GM12878 (cell line): ENCODE measurements at regions not wholly inside any gene's neighbourhood (a gene's known extent, or its start where the extent isn't known, plus 50 kb on each side); places are given as distances from the start of the nearest gene placed in this dataset.

Source experiments
- ATAC-seq: fragments of 200-7000 bp; cut with Tn5 transposase; 3 replicates; pipeline ENCODE4 v1.9.1; 2020; ENCODE audit warnings: mild to moderate bottlenecking, moderate library complexity
- BruUV-seq: library from RNA; stranded (reverse); fragments of 400-500 nt; replicated peaks from 2 replicates; lab custom pipeline; 2021; lab: Mats Ljungman, UMichigan
- CTCF ChIA-PET: fragments of 300-600 bp; sonication (Branson Sonifier 250); formaldehyde crosslinking; extraction: SDS; loops from one replicate; lab custom pipeline; 2021; ENCODE audit warnings: inconsistent platforms; lab: Yijun Ruan, JAX
- POLR2A ChIA-PET: fragments of 350-600 bp; formaldehyde crosslinking; extraction: SDS; loops from one replicate; lab custom pipeline; 2021; ENCODE audit warnings: inconsistent platforms; lab: Charles Lee
- RAD21 ChIA-PET: fragments of 300-600 bp; sonication (Branson Sonifier 250); formaldehyde crosslinking; loops from one replicate; lab custom pipeline; 2023; ENCODE audit warnings: antibody characterized with exemption; ENCODE audit not compliant: unreplicated experiment; lab: Charles Lee
- SMC1A ChIA-PET: fragments of 300-600 bp; sonication (Branson Sonifier 250); formaldehyde crosslinking; loops from one replicate; lab custom pipeline; 2023; ENCODE audit not compliant: unreplicated experiment, uncharacterized antibody; lab: Charles Lee
- DNase-seq: peaks from one replicate; pipeline ENCODE4 v3.0.0-alpha.2; 2011; ENCODE audit warnings: low read depth, low spot score
- FAIRE-seq: peaks from 3 replicates; lab custom pipeline; 2011; peaks lifted over from hg19 to GRCh38; lab: Jason Lieb, UNC
- H2AFZ ChIP-seq: 2 replicates; pipeline ENCODE4 v1.6.0; 2011; ENCODE audit warnings: low read depth, low read length, control low read depth; ENCODE audit not compliant: control insufficient read depth
- H3K27ac ChIP-seq: 2 replicates; pipeline ENCODE4 v1.5.1; 2011; ENCODE audit warnings: control low read depth; ENCODE audit not compliant: control insufficient read depth, insufficient read depth
- H3K27me3 ChIP-seq, 2 experiments: replicated peaks in 1 of 2; 2 replicates each; pipeline versions ENCODE4 v1.6.0 to v1.6.1; 2011; ENCODE audit warnings: low read length in 1 of 2; ENCODE audit not compliant: control insufficient read depth in 2 of 2, insufficient read depth in 2 of 2
- H3K36me3 ChIP-seq, 2 experiments: 2 replicates each; pipeline ENCODE4 v1.5.1; 2011; ENCODE audit warnings: low read length in 1 of 2; ENCODE audit not compliant: control insufficient read depth in 2 of 2, insufficient read depth in 2 of 2
- H3K4me1 ChIP-seq: 2 replicates; pipeline ENCODE4 v1.6.1; 2011; ENCODE audit warnings: mild to moderate bottlenecking, low read length, moderate library complexity, mixed read lengths; ENCODE audit not compliant: control insufficient read depth, insufficient read depth
- H3K4me2 ChIP-seq: 2 replicates; pipeline ENCODE4 v1.6.0; 2011; ENCODE audit warnings: control low read depth; ENCODE audit not compliant: control insufficient read depth, insufficient read depth
- H3K4me3 ChIP-seq: fragments of 200-600 bp; sonication (generic); 2 replicates; pipeline ENCODE4 v1.5.1; 2016
- H3K79me2 ChIP-seq: 2 replicates; pipeline ENCODE4 v1.6.0; 2011; ENCODE audit warnings: low read length; ENCODE audit not compliant: control insufficient read depth, insufficient read depth
- H3K9ac ChIP-seq: 2 replicates; pipeline ENCODE4 v1.8.0; 2011; ENCODE audit warnings: low read length, control low read depth, mixed read lengths; ENCODE audit not compliant: control insufficient read depth, insufficient read depth
- H3K9me3 ChIP-seq: replicated peaks from 3 replicates; pipeline ENCODE4 v1.5.1; 2011; ENCODE audit warnings: mild to moderate bottlenecking, low read length; ENCODE audit not compliant: control insufficient read depth, insufficient read depth
- H4K20me1 ChIP-seq: 2 replicates; pipeline ENCODE4 v1.6.0; 2011; ENCODE audit not compliant: control insufficient read depth, insufficient read depth
- CEBPB ChIP-seq, 2 experiments: fragments of 150-350 bp in 1 of 2; IDR thresholded peaks; 2 replicates each; pipeline ENCODE4 v1.6.1; 2012 to 2014; ENCODE audit warnings: low read depth in 2 of 2, low read length in 2 of 2, borderline replicate concordance in 1 of 2, inconsistent platforms in 1 of 2
- CHD4 ChIP-seq: fragments of 200-600 bp; sonication (generic); IDR thresholded peaks from 2 replicates; pipeline ENCODE4 v1.6.1; 2016; ENCODE audit warnings: mild to moderate bottlenecking
- MYB ChIP-seq: fragments of 150-350 bp; IDR thresholded peaks from 2 replicates; pipeline ENCODE4 v1.6.1; 2014; ENCODE audit warnings: mild to moderate bottlenecking, low read depth, low read length, borderline replicate concordance
- POLR2A ChIP-seq: IDR thresholded peaks from 2 replicates; pipeline ENCODE4 v1.6.1; 2011; ENCODE audit warnings: low read depth, mild to moderate bottlenecking, low read length
- SREBF1 ChIP-seq: IDR thresholded peaks from 2 replicates; pipeline ENCODE4 v1.6.1; 2012; ENCODE audit warnings: mild to moderate bottlenecking, low read length
- SRF ChIP-seq, 2 experiments: IDR thresholded peaks; 2 replicates each; pipeline ENCODE4 v1.6.1; 2011; ENCODE audit warnings: low read depth in 2 of 2, low read length in 2 of 2, mild to moderate bottlenecking in 1 of 2, moderate library complexity in 1 of 2
- STAT1 ChIP-seq: fragments of 450-650 bp; conservative IDR thresholded peaks from 2 replicates; pipeline ENCODE4 v1.6.1; 2014; ENCODE audit warnings: antibody characterized with exemption, mild to moderate bottlenecking
- TAF1 ChIP-seq: IDR thresholded peaks from 2 replicates; pipeline ENCODE4 v1.6.1; 2011; ENCODE audit warnings: mild to moderate bottlenecking, low read depth, low read length, borderline replicate concordance
- TBL1XR1 ChIP-seq: IDR thresholded peaks from 2 replicates; pipeline ENCODE4 v1.6.1; 2012; ENCODE audit warnings: low read depth, low read length, improper control_type of control experiment
- USF2 ChIP-seq: IDR thresholded peaks from 2 replicates; pipeline ENCODE4 v1.6.1; 2011; ENCODE audit warnings: low read depth, low read length, improper control_type of control experiment, borderline replicate concordance
- WRNIP1 ChIP-seq: IDR thresholded peaks from 2 replicates; pipeline ENCODE4 v1.6.1; 2011; ENCODE audit warnings: low read depth, low read length, improper control_type of control experiment, borderline replicate concordance
- ZNF24 ChIP-seq: fragments of 450-650 bp; IDR thresholded peaks from 2 replicates; pipeline ENCODE4 v1.6.1; 2017; ENCODE audit warnings: antibody characterized with exemption, mild to moderate bottlenecking
- WGBS: methylation state at CpG from one replicate; pipeline ENCODE4 v1.1.6; 2016; ENCODE audit warnings: low lambda C conversion rate; ENCODE audit not compliant: insufficient replicate concordance, insufficient coverage; ENCODE audit errors: missing lambda C conversion rate; 5-methylcytosine and 5-hydroxymethylcytosine counted together
- in situ Hi-C: fragments of 300-500 bp; cut with MboI; formaldehyde crosslinking; loops from 9 replicates; pipeline ENCODE4 v1.14.3; 2018; ENCODE audit warnings: mixed read lengths
- intact Hi-C: fragments of 100-400 bp; cut with micrococcal nuclease; formaldehyde crosslinking; loops from one replicate; pipeline ENCODE4 v1.14.2; 2022; ENCODE audit not compliant: unreplicated experiment
- TF ChIP-seq, protein P1 (sequence below): fragments of 450-650 bp; IDR thresholded peaks from 2 replicates; pipeline ENCODE4 v1.6.1; 2018; ENCODE audit warnings: mild to moderate bottlenecking, low read depth, moderate library complexity; ENCODE audit not compliant: partially characterized antibody
- TF ChIP-seq, protein P2 (sequence below): IDR thresholded peaks from 2 replicates; pipeline ENCODE4 v1.6.1; 2012; ENCODE audit warnings: mild to moderate bottlenecking, low read depth, low read length
- TF ChIP-seq, protein P3 (sequence below): fragments of 150-350 bp; IDR thresholded peaks from 2 replicates; pipeline ENCODE4 v1.6.1; 2014; ENCODE audit warnings: mild to moderate bottlenecking, low read depth, low read length

GRCh38 chr13:98075048-98075447 is 67.8 kb upstream of the FARP1 start:
- H3K4me1 ChIP-seq = no peaks in the 10 kb centered on the region
- in situ Hi-C loops (no loop called here), intact Hi-C loops (no loop called here)
- ChIA-PET CTCF (no interaction called here), POLR2A (no interaction called here), SMC1A (no interaction called here), RAD21 (no interaction called here)
- no peaks in the 10 kb centered on the region for H3K27me3 ChIP-seq
- no peak for TF ChIP-seq TBL1XR1
- no peak for TF ChIP-seq MYB
- TF ChIP-seq, protein P1, sequence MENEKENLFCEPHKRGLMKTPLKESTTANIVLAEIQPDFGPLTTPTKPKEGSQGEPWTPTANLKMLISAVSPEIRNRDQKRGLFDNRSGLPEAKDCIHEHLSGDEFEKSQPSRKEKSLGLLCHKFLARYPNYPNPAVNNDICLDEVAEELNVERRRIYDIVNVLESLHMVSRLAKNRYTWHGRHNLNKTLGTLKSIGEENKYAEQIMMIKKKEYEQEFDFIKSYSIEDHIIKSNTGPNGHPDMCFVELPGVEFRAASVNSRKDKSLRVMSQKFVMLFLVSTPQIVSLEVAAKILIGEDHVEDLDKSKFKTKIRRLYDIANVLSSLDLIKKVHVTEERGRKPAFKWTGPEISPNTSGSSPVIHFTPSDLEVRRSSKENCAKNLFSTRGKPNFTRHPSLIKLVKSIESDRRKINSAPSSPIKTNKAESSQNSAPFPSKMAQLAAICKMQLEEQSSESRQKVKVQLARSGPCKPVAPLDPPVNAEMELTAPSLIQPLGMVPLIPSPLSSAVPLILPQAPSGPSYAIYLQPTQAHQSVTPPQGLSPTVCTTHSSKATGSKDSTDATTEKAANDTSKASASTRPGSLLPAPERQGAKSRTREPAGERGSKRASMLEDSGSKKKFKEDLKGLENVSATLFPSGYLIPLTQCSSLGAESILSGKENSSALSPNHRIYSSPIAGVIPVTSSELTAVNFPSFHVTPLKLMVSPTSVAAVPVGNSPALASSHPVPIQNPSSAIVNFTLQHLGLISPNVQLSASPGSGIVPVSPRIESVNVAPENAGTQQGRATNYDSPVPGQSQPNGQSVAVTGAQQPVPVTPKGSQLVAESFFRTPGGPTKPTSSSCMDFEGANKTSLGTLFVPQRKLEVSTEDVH = no peak
- TF ChIP-seq, protein P2, sequence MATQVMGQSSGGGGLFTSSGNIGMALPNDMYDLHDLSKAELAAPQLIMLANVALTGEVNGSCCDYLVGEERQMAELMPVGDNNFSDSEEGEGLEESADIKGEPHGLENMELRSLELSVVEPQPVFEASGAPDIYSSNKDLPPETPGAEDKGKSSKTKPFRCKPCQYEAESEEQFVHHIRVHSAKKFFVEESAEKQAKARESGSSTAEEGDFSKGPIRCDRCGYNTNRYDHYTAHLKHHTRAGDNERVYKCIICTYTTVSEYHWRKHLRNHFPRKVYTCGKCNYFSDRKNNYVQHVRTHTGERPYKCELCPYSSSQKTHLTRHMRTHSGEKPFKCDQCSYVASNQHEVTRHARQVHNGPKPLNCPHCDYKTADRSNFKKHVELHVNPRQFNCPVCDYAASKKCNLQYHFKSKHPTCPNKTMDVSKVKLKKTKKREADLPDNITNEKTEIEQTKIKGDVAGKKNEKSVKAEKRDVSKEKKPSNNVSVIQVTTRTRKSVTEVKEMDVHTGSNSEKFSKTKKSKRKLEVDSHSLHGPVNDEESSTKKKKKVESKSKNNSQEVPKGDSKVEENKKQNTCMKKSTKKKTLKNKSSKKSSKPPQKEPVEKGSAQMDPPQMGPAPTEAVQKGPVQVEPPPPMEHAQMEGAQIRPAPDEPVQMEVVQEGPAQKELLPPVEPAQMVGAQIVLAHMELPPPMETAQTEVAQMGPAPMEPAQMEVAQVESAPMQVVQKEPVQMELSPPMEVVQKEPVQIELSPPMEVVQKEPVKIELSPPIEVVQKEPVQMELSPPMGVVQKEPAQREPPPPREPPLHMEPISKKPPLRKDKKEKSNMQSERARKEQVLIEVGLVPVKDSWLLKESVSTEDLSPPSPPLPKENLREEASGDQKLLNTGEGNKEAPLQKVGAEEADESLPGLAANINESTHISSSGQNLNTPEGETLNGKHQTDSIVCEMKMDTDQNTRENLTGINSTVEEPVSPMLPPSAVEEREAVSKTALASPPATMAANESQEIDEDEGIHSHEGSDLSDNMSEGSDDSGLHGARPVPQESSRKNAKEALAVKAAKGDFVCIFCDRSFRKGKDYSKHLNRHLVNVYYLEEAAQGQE = no peak
- TF ChIP-seq CEBPB (IDR thresholded peaks at IDR 0.05; ENCODE audit: borderline replicate concordance in 1 of 2, low read depth in 2 of 2, low read length in 2 of 2) = no peak
- TF ChIP-seq WRNIP1 = no peak
- TF ChIP-seq SREBF1 = no peak
- TF ChIP-seq SRF (IDR thresholded peaks at IDR 0.05; ENCODE audit: low read depth in 2 of 2, low read length in 2 of 2) = no peak
- no peak for TF ChIP-seq POLR2A
- TF ChIP-seq USF2 = no peak
- TF ChIP-seq STAT1 = no peak
- TF ChIP-seq, protein P3, sequence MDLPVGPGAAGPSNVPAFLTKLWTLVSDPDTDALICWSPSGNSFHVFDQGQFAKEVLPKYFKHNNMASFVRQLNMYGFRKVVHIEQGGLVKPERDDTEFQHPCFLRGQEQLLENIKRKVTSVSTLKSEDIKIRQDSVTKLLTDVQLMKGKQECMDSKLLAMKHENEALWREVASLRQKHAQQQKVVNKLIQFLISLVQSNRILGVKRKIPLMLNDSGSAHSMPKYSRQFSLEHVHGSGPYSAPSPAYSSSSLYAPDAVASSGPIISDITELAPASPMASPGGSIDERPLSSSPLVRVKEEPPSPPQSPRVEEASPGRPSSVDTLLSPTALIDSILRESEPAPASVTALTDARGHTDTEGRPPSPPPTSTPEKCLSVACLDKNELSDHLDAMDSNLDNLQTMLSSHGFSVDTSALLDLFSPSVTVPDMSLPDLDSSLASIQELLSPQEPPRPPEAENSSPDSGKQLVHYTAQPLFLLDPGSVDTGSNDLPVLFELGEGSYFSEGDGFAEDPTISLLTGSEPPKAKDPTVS = no peak
- no peak for TF ChIP-seq TAF1
- TF ChIP-seq CHD4 = no peak
- no peak for TF ChIP-seq ZNF24
- BruUV-seq = no TSS peak
- no peak overlapping the region for H3K4me3 ChIP-seq
- H3K79me2 ChIP-seq = no peaks in the 10 kb centered on the region
- no peak for FAIRE-seq
- H3K27ac ChIP-seq = no peak overlapping the region
- H4K20me1 ChIP-seq = no peaks in the 10 kb centered on the region
- H3K36me3 ChIP-seq = no peaks in the 10 kb centered on the region
- no peaks in the 10 kb centered on the region; the same call in 2 of the 3 replicates for H3K9me3 ChIP-seq
- no peak overlapping the region for H3K9ac ChIP-seq
- ATAC-seq = no peak
- 14% methylated on average over 3 of the region's 3 CpGs for WGBS
- DNase-seq = no peak
- H2AFZ ChIP-seq = no peak overlapping the region
- H3K4me2 ChIP-seq = no peak overlapping the region
